Gastroesophageal sphincter (tissue), 3 donors: ENCODE measurements at regions not wholly inside any gene's neighbourhood (a gene's known extent, or its start where the extent isn't known, plus 50 kb on each side); places are given as distances from the start of the nearest gene placed in this dataset.

Experiments used
- POLR2A ChIP-seq, 2 donors: fragments of 450-650 bp; IDR thresholded peaks; one replicate each; pipeline ENCODE4 v1.6.1; 2017; ENCODE audit warnings: antibody characterized with exemption in 2 of 2, mild to moderate bottlenecking in 2 of 2, moderate library complexity in 1 of 2
- TF ChIP-seq, protein P1 (sequence below), 4 experiments: fragments of 200-600 bp in 2 of 4; fragments of 450-650 bp in 2 of 4; sonication (generic) in 1 of 4; IDR thresholded peaks; one replicate each; pipeline ENCODE4 v1.5.1; 2017 to 2019; ENCODE audit warnings: antibody characterized with exemption in 4 of 4, mild to moderate bottlenecking in 2 of 4, moderate library complexity in 2 of 4

DNA sequence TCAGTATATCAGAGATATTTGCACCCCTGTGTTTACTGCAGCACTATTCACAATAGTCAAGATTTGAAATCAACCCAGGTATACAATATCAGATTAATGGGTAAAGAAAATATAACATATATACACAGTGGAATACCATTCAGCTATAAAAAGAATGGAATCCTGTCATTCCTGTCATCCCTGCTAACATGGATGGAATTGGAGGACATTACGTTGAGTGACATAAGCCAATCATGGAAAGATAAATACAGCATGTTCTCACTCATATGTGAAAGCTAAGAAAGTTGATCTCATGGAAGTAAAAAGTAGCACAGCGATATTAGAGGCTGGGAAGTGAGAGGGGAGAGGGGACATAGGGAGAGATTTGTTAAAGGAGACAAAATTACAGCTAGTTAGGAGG lies 171.0 kb downstream of the ARL5B start:
- no peak for TF ChIP-seq POLR2A (IDR thresholded peaks at IDR 0.05)
- TF ChIP-seq, protein P1, sequence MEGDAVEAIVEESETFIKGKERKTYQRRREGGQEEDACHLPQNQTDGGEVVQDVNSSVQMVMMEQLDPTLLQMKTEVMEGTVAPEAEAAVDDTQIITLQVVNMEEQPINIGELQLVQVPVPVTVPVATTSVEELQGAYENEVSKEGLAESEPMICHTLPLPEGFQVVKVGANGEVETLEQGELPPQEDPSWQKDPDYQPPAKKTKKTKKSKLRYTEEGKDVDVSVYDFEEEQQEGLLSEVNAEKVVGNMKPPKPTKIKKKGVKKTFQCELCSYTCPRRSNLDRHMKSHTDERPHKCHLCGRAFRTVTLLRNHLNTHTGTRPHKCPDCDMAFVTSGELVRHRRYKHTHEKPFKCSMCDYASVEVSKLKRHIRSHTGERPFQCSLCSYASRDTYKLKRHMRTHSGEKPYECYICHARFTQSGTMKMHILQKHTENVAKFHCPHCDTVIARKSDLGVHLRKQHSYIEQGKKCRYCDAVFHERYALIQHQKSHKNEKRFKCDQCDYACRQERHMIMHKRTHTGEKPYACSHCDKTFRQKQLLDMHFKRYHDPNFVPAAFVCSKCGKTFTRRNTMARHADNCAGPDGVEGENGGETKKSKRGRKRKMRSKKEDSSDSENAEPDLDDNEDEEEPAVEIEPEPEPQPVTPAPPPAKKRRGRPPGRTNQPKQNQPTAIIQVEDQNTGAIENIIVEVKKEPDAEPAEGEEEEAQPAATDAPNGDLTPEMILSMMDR (IDR thresholded peaks at IDR 0.05): no peak
